ENCODE measurements at regions not wholly inside any gene's neighbourhood (a gene's known extent, or its start where the extent isn't known, plus 50 kb on each side); places are given as distances from the start of the nearest gene placed in this dataset.
"Not testable (repeated sequence)": the region's sequence is repeated elsewhere in the genome, so short reads cannot be mapped to it uniquely, and the experiment has no call there.

GRCh38 chr1:146794236-146794635 is 143.9 kb upstream of the NBPF12 start:
- not testable (repeated sequence) for TF ChIP-seq TCF7L2 (IDR thresholded peaks at IDR 0.05; ENCODE audit: low read depth, low read length); KDM5B (IDR thresholded peaks at IDR 0.05; ENCODE audit: insufficient replicate concordance, low read depth, low read length); EZH2 (IDR thresholded peaks at IDR 0.05; ENCODE audit: borderline replicate concordance, low read depth, low read length); CTCF (IDR thresholded peaks at IDR 0.05 in 2 of 3, conservative IDR thresholded peaks at IDR 0.05 in 1 of 3; ENCODE audit: insufficient read depth in 2 of 3, low read depth in 1 of 3, low read length in 3 of 3)

All from K562 (cell line).